DMS153 treated with DMSO at 0.1 percent for 48 hours (cell line): ENCODE measurements at regions not wholly inside any gene's neighbourhood (a gene's known extent, or its start where the extent isn't known, plus 50 kb on each side); places are given as distances from the start of the nearest gene placed in this dataset.
A peak's percentile ranks its signal among the peaks of the same experiment; 100 is the strongest.
"Not testable (repeated sequence)": the region's sequence is repeated elsewhere in the genome, so short reads cannot be mapped to it uniquely, and the experiment has no call there.

ENCODE experiments used
- DNase-seq: peaks from one replicate; lab custom pipeline; 2025; ENCODE audit not compliant: unreplicated experiment; lab: John Stamatoyannopoulos, UW

- DNase-seq: no peak
Observed at GRCh38 chr6:94902974-94903628, 674.2 kb upstream of the MANEA start.

- no peak for DNase-seq
Observed at GRCh38 chr6:94899191-94899590, 678.1 kb upstream of the MANEA start.

- no peak for DNase-seq
Observed at GRCh38 chr6:94894300-94894699, 683.0 kb upstream of the MANEA start.

DNA sequence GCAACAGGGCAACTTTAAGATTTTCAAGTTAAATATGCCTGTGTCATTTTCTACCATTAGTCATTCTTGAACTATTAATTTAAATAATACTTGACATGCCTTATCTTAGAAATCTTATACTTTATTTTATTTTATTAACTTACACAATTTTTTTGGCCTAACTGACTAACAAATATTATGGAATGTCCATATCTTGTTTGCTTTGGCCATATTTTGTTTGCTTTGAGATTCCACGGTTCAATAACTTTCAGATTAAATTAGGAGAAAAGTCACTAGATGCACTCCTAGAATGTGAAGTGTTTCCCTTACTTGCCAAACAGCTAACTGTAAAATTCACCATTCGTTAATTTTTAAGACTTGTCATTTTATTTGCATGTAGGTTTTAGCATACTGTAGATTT lies 684.0 kb upstream of the MANEA start:
- DNase-seq: no peak

- DNase-seq: not testable (repeated sequence)
Observed at GRCh38 chr6:94873819-94874218, 703.5 kb upstream of the MANEA start.

DNA sequence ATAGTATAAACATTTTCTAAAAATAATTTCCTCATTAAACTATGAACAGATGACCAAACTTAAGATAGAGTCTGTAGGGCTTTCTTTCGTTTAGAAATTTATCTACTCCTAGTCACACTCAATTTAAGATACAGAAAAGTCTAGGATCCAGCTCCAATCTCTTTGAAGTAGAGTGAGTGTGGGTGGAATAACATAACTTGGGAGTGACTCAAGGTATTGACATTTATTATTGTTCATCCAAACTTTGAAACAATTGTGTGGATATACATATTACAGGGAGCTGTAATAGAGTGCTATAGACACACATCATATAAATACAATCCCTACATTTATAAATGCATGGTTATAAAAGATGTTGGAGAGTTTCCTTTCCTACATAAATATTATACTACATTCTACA lies 715.2 kb upstream of the MANEA start:
- no peak for DNase-seq

DNA sequence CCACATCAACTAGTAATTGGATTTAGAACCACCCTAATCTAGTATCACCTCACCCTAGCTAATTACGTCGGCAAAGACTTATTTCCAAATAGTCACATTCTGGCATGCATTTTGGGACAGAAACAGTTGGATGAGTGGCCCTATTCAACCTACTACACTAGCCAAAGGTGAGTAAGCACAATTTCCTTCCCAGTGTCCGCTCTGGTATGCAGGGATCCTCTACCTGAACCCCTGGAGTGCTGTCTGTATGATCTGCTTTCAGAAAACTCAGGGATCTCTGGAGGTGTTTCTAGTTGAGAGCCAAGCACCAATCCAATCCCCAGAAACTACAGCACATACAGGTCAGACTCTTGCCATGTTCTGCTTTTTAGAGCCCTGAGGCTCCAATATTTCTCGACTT lies 717.4 kb upstream of the MANEA start:
- DNase-seq: no peak

GRCh38 chr6:94856999-94857398 lies 720.3 kb upstream of the MANEA start:
- DNase-seq: not testable (repeated sequence)

DNA sequence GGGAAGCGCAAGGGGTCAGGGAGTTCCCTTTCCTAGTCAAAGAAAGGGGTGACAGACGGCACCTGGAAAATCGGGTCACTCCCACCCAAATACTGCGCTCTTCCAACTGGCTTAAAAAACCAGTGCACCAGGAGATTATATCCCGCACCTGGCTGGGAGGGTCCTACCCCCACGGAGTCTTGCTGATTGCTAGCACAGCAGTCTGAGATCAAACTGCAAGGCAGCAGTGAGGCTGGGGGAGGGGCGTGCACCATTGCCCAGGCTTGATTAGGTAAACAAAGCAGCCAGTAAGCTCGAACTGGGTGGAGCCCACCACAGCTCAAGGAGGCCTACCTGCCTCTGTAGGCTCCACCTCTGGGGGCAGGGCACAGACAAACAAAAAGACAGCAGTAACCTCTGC lies 726.0 kb upstream of the MANEA start:
- not testable (repeated sequence) for DNase-seq

DNA sequence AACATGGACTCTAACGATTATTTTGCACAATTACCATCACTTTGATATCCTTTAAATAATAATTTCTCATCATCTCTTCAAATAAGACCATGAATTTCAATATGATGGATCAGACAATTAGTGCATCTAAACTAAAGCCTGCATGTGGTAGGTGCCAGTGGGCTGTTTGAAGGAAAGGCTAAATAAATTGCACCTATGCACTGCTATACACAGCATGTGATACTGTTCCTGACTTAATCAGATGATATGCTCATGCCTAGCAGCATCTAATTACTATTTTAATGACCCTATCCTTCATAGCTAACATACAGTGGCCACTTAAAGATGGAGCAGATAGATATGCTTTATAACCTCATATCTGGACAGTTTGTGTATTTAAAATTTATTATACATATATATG lies 731.6 kb upstream of the MANEA start:
- DNase-seq: no peak

GRCh38 chr6:94835264-94835663 lies 742.1 kb upstream of the MANEA start:
- DNase-seq: no peak

GRCh38 chr6:94813806-94814205 lies 763.5 kb upstream of the MANEA start:
- DNase-seq: no peak

DNA sequence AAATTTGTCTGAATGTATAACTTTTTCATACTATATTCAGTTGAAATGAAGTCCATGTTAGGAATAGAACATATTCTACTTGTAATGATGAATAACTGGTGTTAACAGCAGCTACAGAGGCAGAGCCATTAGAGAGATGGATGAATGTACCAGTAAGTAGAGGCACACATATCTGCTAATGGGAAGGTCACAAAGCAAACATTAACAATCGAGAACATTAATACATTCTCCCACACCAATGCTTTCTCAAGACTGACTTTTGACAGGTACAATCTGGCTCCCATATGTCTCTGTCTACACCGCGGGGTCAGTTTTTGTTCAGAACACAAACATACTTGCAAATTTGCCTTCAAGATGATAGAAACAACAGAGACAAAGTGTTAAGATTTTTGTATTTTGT lies 776.0 kb upstream of the MANEA start:
- no peak for DNase-seq

DNA sequence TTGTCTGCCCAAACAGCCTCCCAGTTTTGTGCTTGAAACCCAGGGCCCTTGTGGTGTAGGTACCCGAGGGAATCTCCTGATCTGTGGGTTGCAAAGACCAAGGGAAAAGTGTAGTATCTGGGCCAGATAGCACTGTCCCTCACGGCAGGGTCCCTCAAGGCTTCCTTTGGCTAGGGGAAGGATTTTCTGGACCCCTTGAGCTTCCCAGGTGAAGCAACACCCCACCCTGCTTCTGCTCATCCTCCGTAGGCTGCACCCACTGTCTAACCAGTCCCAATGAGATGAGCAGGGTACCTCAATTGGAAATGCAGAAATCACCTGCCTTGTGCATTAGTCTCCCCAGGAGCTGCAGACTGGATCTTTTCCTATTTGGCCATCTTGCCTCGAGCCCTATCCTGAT lies 791.8 kb upstream of the MANEA start:
- no peak for DNase-seq

DNA sequence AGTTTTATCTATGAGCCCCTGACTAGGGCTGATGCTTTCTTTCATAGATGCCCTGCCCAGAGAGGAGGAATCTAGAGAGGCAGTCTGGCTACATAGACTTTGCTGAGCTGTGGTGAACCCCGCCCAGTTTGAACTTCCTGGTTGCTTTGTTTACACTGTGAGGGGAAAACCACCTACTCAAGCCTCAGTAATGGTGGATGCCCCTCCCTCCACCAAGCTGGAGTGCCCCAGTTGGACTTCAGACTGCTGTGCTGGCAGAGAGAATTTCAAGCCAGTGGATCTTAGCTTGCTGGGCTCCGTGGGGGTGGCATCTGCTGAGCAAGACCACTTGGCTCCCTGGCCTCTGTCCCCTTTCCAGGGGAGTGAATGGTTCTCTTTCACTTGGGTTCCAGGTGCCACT lies 792.3 kb upstream of the MANEA start:
- DNase-seq: peak; percentile 22

DNA sequence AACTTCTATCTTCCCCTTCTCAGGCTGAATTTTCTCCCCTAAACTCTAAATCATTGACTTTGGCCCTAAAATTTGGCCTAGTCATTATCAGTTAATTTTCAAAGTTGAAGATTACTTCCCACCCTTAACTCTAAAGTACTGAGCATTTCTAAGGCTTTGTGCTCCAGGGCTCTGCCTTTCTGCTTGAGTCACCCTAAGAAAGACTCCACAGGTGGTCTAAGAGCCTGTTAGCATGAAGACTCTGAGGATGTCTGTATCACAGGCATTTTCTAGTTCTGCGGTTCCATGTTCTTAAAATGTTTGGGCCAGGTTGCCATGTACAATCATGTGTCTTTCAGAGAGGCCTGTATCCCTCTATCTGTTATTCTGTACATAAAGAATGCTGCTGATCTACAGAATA lies 808.1 kb upstream of the MANEA start:
- DNase-seq: no peak

- no peak for DNase-seq
Observed at GRCh38 chr6:94751641-94752329, 825.5 kb upstream of the MANEA start.

DNA sequence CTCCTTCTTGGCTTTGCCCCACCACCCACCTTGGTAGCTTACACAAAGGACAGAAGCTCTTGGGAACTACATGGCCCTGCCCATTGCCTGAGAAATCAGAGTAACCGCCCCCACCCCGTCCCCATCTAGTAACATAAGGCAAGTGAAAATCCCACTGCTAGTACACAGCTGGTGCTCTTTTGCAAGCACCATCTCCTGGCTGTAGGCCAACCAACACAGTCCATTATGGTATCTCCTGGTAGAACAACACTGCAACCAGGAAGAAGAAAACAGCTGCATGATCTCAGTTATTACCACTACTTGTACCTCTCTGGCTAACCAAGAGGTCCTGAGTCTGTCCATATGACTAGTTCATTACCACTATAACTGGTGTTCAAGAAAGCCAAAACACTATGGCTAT lies 841.1 kb upstream of the MANEA start:
- no peak for DNase-seq

GRCh38 chr6:94735270-94735669 lies 842.1 kb upstream of the MANEA start:
- DNase-seq: no peak

GRCh38 chr6:94734751-94735150 lies 842.6 kb upstream of the MANEA start:
- no peak for DNase-seq

- no peak for DNase-seq
Observed at GRCh38 chr6:94733066-94733465, 844.3 kb upstream of the MANEA start.

DNA sequence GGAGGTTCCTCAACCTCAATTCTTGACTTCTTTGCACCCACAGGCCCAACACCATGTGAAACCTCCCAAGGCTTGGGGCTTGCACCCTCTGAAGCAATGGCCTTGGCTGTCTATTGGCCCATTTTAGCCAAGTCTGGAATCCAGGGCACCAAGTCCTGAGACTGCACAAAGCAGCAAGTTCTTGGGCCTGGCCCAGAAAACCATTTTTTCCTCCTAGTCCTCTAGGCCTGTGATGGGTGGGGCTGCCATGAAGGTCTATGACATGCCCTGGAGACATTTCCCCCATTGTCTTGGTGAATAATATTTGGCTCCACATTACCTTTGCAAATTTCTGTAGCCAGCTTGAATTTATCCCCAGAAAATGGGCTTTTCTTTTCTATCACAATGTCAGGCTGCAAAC lies 849.6 kb upstream of the MANEA start:
- DNase-seq: no peak

DNA sequence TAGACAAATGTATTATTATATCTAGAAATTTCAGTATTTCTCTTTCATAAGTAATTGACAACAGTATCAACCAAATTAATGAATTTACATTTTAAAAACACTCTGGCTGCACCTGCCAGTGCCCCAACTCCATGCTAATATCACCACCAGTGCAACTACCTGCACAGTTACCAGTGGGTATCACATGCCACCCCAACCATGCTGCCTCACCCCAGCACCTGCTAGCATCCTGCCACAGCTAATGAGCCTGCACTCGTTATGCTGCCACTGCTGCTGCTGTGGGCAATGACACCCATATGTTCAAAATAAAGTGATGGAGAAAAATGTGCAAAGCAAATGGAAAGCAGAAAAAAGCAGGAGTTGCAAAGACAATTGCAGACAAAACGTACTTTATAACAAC lies 855.9 kb upstream of the MANEA start:
- DNase-seq: no peak
